ENCODE measurements at regions not wholly inside any gene's neighbourhood (a gene's known extent, or its start where the extent isn't known, plus 50 kb on each side); places are given as distances from the start of the nearest gene placed in this dataset.

- TF ChIP-seq GATA2 (IDR thresholded peaks at IDR 0.05; ENCODE audit: low read depth, low read length) (no peak), GATA3 (IDR thresholded peaks at IDR 0.05; ENCODE audit: low read depth, low read length) (no peak)
Measured at GRCh38 chr7:9125246-9125645, 691.8 kb downstream of the NXPH1 start.
